Tibial artery (tissue), 4 donors: ENCODE measurements at regions not wholly inside any gene's neighbourhood (a gene's known extent, or its start where the extent isn't known, plus 50 kb on each side); places are given as distances from the start of the nearest gene placed in this dataset.
A peak's percentile ranks its signal among the peaks of the same experiment; 100 is the strongest.

ENCODE experiments used
- DNase-seq, 2 donors: peaks; one replicate each; pipeline ENCODE4 v3.0.0-alpha.2; 2019
- H3K27ac ChIP-seq, 2 donors: fragments of 200-600 bp; sonication (generic) in 1 of 2; 1 replicate in 1 of 2; 2 replicates in 1 of 2; pipeline ENCODE4 v1.5.1; 2018 to 2019; ENCODE audit warnings: mild to moderate bottlenecking in 1 of 2
- H3K27me3 ChIP-seq, 2 donors: fragments of 200-600 bp; sonication (generic) in 1 of 2; one replicate each; pipeline versions ENCODE4 v1.5.1 to v1.6.0; 2016 to 2019
- H3K36me3 ChIP-seq, 3 donors: fragments of 200-600 bp; sonication (generic) in 2 of 3; one replicate each; pipeline ENCODE4 v1.5.1; 2016 to 2019; ENCODE audit warnings: mild to moderate bottlenecking in 2 of 3
- H3K4me1 ChIP-seq, 4 donors: fragments of 200-600 bp; sonication (generic) in 2 of 4; 1 replicate in 3 of 4; 2 replicates in 1 of 4; pipeline ENCODE4 v1.5.1; 2016 to 2019
- H3K4me3 ChIP-seq, 2 donors: fragments of 200-600 bp; sonication (generic) in 1 of 2; 1 replicate in 1 of 2; 2 replicates in 1 of 2; pipeline ENCODE4 v1.5.1; 2018 to 2019; ENCODE audit warnings: mild to moderate bottlenecking in 2 of 2
- H3K9me3 ChIP-seq, 3 donors: fragments of 200-600 bp; sonication (generic) in 1 of 3; one replicate each; pipeline ENCODE4 v1.5.1; 2016 to 2019
- intact Hi-C: fragments of 100-400 bp; cut with DNase I; formaldehyde crosslinking; loops from one replicate; pipeline ENCODE4 v1.15.0; 2023; ENCODE audit warnings: low total_unique reads
- TF ChIP-seq, protein P1 (sequence below), 2 experiments: fragments of 200-600 bp in 1 of 2; fragments of 450-650 bp in 1 of 2; IDR thresholded peaks; one replicate each; pipeline ENCODE4 v1.5.1; 2017 to 2019; ENCODE audit warnings: antibody characterized with exemption in 2 of 2, mild to moderate bottlenecking in 1 of 2, moderate library complexity in 1 of 2

DNA sequence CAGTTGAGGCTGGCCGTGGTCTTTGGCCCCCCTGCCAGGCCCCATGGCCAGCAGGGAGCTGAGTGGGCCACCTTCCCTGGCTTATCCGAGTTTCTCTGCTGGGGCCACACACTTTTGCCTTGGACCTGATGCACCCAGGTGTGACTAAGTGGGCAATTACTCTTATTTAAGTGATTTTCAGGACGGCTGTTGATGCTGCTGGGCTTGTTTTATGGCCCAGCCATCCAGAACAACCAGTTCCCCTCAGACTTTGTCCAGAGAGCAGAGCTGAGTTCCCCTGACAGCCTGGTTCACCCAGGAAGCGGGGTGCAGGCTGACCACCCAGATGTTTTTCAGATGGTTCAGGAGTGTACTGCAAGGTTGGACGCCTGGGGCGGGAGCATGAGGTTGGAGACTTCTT is 68.8 kb downstream of the GLI2 start:
- Histone ChIP-seq H3K9me3 (no peaks in the 10 kb centered on the region), H3K27me3 (no peaks in the 10 kb centered on the region), H3K4me1 (peaks cover 0 to 57% (median 44%) of the 10 kb centered on the region in 4 donors), H3K4me3 (no peak overlapping the region), H3K27ac (peak overlapping the region; percentile 48 to 68), H3K36me3 (no peaks in the 10 kb centered on the region)
- no peak for DNase-seq
- TF ChIP-seq, protein P1, sequence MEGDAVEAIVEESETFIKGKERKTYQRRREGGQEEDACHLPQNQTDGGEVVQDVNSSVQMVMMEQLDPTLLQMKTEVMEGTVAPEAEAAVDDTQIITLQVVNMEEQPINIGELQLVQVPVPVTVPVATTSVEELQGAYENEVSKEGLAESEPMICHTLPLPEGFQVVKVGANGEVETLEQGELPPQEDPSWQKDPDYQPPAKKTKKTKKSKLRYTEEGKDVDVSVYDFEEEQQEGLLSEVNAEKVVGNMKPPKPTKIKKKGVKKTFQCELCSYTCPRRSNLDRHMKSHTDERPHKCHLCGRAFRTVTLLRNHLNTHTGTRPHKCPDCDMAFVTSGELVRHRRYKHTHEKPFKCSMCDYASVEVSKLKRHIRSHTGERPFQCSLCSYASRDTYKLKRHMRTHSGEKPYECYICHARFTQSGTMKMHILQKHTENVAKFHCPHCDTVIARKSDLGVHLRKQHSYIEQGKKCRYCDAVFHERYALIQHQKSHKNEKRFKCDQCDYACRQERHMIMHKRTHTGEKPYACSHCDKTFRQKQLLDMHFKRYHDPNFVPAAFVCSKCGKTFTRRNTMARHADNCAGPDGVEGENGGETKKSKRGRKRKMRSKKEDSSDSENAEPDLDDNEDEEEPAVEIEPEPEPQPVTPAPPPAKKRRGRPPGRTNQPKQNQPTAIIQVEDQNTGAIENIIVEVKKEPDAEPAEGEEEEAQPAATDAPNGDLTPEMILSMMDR (IDR thresholded peaks at IDR 0.05) = no peak
- intact Hi-C loops = no loop called here

GRCh38 chr2:120805011-120805410 is 69.3 kb downstream of the GLI2 start:
- Histone ChIP-seq H3K36me3 (no peaks in the 10 kb centered on the region), H3K27me3 (no peaks in the 10 kb centered on the region), H3K4me1 (peaks cover 0 to 57% (median 44%) of the 10 kb centered on the region in 4 donors), H3K9me3 (no peaks in the 10 kb centered on the region), H3K4me3 (no peak overlapping the region), H3K27ac (peak overlapping the region; percentile 48 to 68)
- TF ChIP-seq, protein P1 (IDR thresholded peaks at IDR 0.05) = no peak
- no peak for DNase-seq
- intact Hi-C loops = loop anchor here (5.0 kb wide), 1 partner anchor 68 kb away; the partner anchor contains the start of gene GLI2

DNA sequence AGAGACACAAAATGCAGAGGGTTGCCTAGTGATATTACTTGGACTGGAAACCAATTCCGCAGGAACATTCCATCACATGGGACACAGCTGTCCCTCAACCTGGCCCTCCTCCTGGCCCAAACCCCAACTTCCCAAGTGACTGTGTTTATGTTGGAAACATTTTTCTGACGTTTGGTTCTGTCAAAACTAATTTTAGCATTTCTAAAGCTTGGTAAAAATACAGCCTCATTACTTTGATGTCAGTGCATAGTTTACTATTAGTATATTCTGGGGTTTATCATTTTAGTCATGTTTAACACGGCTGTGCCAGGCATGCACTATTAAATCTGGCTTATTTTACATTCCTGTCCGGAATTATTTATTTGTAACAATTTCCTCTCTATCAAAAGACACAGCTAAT is 69.9 kb downstream of the GLI2 start:
- intact Hi-C loops = loop anchor here (5.0 kb wide), 1 partner anchor 68 kb away; the partner anchor contains the start of gene GLI2
- no peaks in the 10 kb centered on the region for H3K36me3 ChIP-seq
- peaks cover 0 to 57% (median 44%) of the 10 kb centered on the region in 4 donors for H3K4me1 ChIP-seq
- TF ChIP-seq, protein P1 (IDR thresholded peaks at IDR 0.05) = no peak
- H3K9me3 ChIP-seq = no peaks in the 10 kb centered on the region
- no peaks in the 10 kb centered on the region for H3K27me3 ChIP-seq
- H3K4me3 ChIP-seq = no peak overlapping the region
- DNase-seq = no peak
- peak overlapping the region; percentile 52 to 68 for H3K27ac ChIP-seq

GRCh38 chr2:120807751-120808150 is 72.1 kb downstream of the GLI2 start:
- TF ChIP-seq, protein P1 (IDR thresholded peaks at IDR 0.05) = no peak
- intact Hi-C loops = loop anchor here (5.0 kb wide), 1 partner anchor 70 kb away; the partner anchor contains the start of gene GLI2
- no peak for DNase-seq
- H3K9me3 ChIP-seq = no peaks in the 10 kb centered on the region
- no peaks in the 10 kb centered on the region for H3K27me3 ChIP-seq
- no peak overlapping the region for H3K27ac ChIP-seq
- H3K36me3 ChIP-seq = no peaks in the 10 kb centered on the region
- H3K4me3 ChIP-seq = no peak overlapping the region
- peaks cover 0 to 45% (median 36%) of the 10 kb centered on the region in 4 donors for H3K4me1 ChIP-seq

- peaks cover 0 to 31% (median 23%) of the 10 kb centered on the region in 4 donors for H3K4me1 ChIP-seq
- no peaks in the 10 kb centered on the region for H3K27me3 ChIP-seq
- intact Hi-C loops = loop anchor here (5.0 kb wide), 1 partner anchor 72 kb away; the partner anchor contains the start of gene GLI2
- TF ChIP-seq, protein P1 (IDR thresholded peaks at IDR 0.05) = no peak
- no peaks in the 10 kb centered on the region for H3K36me3 ChIP-seq
- no peak for DNase-seq
- no peak overlapping the region for H3K4me3 ChIP-seq
- no peak overlapping the region for H3K27ac ChIP-seq
- no peaks in the 10 kb centered on the region for H3K9me3 ChIP-seq
Observed at GRCh38 chr2:120809151-120809550, 73.5 kb downstream of the GLI2 start.
